Sigmoid colon (tissue), 4 donors: ENCODE measurements at regions not wholly inside any gene's neighbourhood (a gene's known extent, or its start where the extent isn't known, plus 50 kb on each side); places are given as distances from the start of the nearest gene placed in this dataset.

Experiments used
- EP300 ChIP-seq, 4 donors: sonication (generic); formaldehyde crosslinking; IDR thresholded peaks; one replicate each; pipeline ENCODE4 v1.6.1; 2017; ENCODE audit warnings: antibody characterized with exemption in 4 of 4
- POLR2A ChIP-seq, 2 donors: fragments of 450-650 bp; IDR thresholded peaks; one replicate each; pipeline ENCODE4 v1.6.1; 2016; ENCODE audit warnings: antibody characterized with exemption in 2 of 2, mild to moderate bottlenecking in 2 of 2, moderate library complexity in 2 of 2
- POLR2AphosphoS5 ChIP-seq, 4 donors: sonication (generic); formaldehyde crosslinking; IDR thresholded peaks; one replicate each; pipeline ENCODE4 v1.6.1; 2017; ENCODE audit warnings: antibody characterized with exemption in 4 of 4
- TF ChIP-seq, protein P1 (sequence below), 4 experiments: fragments of 450-650 bp in 3 of 4; fragments of 200-600 bp in 1 of 4; IDR thresholded peaks; one replicate each; pipeline ENCODE4 v1.5.1; 2016 to 2019; ENCODE audit warnings: antibody characterized with exemption in 4 of 4, mild to moderate bottlenecking in 3 of 4, moderate library complexity in 2 of 4

DNA sequence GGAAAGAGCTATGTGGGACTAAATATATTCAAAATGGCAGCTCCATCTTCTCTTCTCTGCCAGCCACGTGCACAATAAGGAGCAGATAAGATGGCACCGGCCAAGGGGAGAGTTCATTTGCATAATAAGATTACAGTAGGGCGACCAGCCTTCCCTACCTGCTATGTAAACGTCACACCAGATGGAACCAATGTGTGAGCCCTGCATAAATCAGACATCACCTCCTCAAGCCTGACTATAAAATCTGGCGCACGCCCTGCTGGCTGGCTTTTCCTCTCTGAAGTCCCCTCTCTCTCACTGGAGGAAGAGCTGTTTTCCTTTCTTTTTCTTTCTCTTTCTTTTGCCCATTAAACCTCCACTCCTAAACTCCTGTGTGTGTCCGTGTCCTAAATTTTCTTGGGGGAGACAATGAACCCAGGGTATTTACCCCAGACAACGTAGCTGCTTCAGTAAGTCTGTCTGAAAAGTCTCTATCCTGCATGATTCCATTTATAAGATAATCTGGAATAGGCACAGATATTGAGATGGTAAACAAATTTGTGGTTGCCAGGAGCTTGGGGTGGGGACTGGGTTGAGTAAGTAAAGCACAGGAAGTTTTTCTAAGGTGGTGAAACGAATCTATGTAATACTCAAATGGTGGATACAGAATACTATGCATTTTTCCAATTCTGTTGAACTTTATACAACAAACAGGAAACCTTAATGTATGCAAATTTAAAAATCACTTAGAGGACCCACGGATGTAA lies 670.0 kb upstream of the KIRREL3 start:
- TF ChIP-seq POLR2A (IDR thresholded peaks at IDR 0.05) (no peak), POLR2AphosphoS5 (IDR thresholded peaks at IDR 0.05) (no peak), EP300 (IDR thresholded peaks at IDR 0.05) (no peak)
- TF ChIP-seq, protein P1, sequence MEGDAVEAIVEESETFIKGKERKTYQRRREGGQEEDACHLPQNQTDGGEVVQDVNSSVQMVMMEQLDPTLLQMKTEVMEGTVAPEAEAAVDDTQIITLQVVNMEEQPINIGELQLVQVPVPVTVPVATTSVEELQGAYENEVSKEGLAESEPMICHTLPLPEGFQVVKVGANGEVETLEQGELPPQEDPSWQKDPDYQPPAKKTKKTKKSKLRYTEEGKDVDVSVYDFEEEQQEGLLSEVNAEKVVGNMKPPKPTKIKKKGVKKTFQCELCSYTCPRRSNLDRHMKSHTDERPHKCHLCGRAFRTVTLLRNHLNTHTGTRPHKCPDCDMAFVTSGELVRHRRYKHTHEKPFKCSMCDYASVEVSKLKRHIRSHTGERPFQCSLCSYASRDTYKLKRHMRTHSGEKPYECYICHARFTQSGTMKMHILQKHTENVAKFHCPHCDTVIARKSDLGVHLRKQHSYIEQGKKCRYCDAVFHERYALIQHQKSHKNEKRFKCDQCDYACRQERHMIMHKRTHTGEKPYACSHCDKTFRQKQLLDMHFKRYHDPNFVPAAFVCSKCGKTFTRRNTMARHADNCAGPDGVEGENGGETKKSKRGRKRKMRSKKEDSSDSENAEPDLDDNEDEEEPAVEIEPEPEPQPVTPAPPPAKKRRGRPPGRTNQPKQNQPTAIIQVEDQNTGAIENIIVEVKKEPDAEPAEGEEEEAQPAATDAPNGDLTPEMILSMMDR (IDR thresholded peaks at IDR 0.05) = no peak
